ENCODE measurements at regions not wholly inside any gene's neighbourhood (a gene's known extent, or its start where the extent isn't known, plus 50 kb on each side); places are given as distances from the start of the nearest gene placed in this dataset.

- Histone ChIP-seq H3K9me3 (no peaks in the 10 kb centered on the region), H3K27me3 (replicated peaks; ENCODE audit: insufficient read depth) (no peaks in the 10 kb centered on the region), H3K27ac (no peak overlapping the region), H3K36me3 (no peaks in the 10 kb centered on the region), H3K4me3 (no peak overlapping the region), H3K4me1 (ENCODE audit: control insufficient read depth in 1 of 2, low read depth in 2 of 2) (no peaks in the 10 kb centered on the region)
- ATAC-seq (ENCODE audit: insufficient number of reproducible peaks, low FRiP score, low read depth) (no peak), DNase-seq (ENCODE audit: low spot score) (no peak)
- TF ChIP-seq CTCF (IDR thresholded peaks at IDR 0.05), result no peak
Observed at GRCh38 chr18:78692105-78692504, 287.5 kb upstream of the SALL3 start.

DNA sequence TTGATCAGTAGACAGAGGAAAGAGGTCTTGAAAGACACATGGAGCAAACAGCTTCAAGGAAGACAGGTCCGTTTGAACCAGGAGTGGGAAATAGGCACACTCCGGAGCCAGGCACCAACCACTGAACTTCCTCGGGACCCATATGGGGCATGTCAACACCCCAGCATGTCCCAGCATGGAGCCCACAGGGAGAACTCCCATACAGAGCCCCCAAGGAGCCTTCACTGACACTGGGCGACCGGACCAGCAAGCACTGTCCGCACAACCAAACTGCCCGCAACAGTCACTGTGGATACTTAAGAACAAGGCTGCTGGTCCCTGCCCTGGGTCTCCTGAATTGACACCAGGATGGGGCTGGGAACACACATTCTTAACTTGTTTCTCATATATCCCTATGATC lies 286.2 kb upstream of the SALL3 start:
- ATAC-seq (ENCODE audit: insufficient number of reproducible peaks, low FRiP score, low read depth) (no peak), DNase-seq (ENCODE audit: low spot score) (no peak)
- H3K36me3 ChIP-seq, result no peaks in the 10 kb centered on the region

DNA sequence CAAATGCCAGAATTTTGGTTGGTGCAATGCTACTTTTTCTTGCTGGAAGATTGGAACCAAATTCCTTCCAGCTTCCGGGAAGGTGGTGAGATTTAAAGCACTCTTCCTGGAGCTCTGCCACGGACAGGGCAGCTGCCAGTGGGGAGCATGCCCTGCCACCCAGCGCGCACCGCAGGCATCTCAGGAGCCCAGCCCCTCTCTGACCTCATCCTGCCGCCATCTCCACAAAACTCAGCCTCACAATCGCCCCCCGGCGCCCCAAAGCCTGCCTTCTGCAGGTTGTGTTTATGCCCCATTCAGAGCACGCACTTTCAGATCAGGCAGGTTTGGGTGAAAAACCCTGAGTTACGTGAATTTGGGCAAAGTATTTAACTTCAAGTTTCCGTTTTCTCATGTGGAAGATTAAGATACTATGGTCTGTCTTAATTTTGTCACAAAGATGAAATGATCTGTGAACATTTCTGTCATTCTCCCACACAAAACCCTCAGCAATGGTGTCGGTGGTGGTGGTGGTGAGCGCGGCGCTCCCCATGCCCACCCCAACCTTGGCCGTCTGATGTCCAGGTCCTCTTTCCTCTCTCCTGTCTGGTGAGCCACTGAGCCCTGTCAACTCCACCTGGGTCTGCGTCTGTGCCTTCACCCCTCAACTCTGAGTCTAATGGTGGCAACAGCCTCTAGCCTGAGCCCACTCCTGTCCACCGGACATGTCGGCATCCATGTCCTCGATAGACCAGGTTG lies 282.8 kb upstream of the SALL3 start:
- no peaks in the 10 kb centered on the region for H3K36me3 ChIP-seq
- no peak for DNase-seq (ENCODE audit: low spot score)
- H3K9me3 ChIP-seq, result no peaks in the 10 kb centered on the region
- no peak for TF ChIP-seq CTCF (IDR thresholded peaks at IDR 0.05)
- H3K27me3 ChIP-seq (replicated peaks; ENCODE audit: insufficient read depth), result no peaks in the 10 kb centered on the region
- no peak for ATAC-seq (ENCODE audit: insufficient number of reproducible peaks, low FRiP score, low read depth)
- no peak overlapping the region for H3K4me3 ChIP-seq
- no peaks in the 10 kb centered on the region for H3K4me1 ChIP-seq (ENCODE audit: control insufficient read depth in 1 of 2, low read depth in 2 of 2)
- H3K27ac ChIP-seq, result no peak overlapping the region

More for the DNA sequence above, 286.2 kb upstream of the SALL3 start:
- no peak overlapping the region for H3K4me3 ChIP-seq
- TF ChIP-seq CTCF (IDR thresholded peaks at IDR 0.05), result no peak
- no peaks in the 10 kb centered on the region for H3K27me3 ChIP-seq (replicated peaks; ENCODE audit: insufficient read depth)
- H3K9me3 ChIP-seq, result no peaks in the 10 kb centered on the region
- H3K27ac ChIP-seq, result no peak overlapping the region
- no peaks in the 10 kb centered on the region for H3K4me1 ChIP-seq (ENCODE audit: control insufficient read depth in 1 of 2, low read depth in 2 of 2)

DNA sequence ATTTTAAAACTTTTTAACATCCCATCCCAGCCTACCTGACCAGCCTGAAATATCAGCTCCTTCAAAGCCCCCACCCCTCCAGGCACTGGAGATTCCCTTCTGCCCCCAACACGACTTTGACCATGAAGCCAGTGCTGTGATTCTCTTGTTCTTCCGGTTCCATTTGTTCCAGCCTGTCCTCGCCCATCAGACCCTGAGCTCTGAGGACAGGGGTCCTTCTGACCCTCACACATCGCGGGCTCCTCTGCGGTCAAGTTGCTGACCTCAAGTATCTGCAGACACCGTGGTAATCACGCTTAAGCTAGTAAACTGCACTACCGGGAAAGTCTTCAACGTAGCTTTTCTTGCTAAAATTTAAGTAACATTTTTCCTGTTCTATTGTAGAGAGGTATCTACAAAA lies 282.2 kb upstream of the SALL3 start:
- DNase-seq (ENCODE audit: low spot score), result no peak
- H3K4me3 ChIP-seq, result no peak overlapping the region

DNA sequence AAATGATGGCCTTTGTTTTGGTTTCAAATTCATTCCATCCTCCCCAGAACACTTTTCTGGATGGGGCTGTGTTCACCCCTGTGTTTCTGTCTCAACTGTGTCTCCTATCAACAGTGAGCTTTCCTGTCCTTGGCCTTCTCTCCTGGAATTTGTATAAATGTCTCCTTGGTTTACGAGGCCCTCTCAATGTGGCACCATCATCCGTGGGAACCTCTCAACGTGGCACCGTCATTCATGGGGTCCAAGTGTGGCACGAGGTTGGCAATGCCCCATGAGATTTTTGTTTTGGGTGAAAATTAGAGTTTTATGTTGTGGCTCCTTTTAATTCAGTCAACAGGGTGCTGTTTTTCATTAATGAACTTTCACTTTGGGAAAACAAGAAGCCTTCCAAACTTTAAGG lies 280.7 kb upstream of the SALL3 start:
- no peak for DNase-seq (ENCODE audit: low spot score)
- Histone ChIP-seq H3K4me3 (no peak overlapping the region), H3K27ac (no peak overlapping the region), H3K4me1 (ENCODE audit: control insufficient read depth in 1 of 2, low read depth in 2 of 2) (no peaks in the 10 kb centered on the region), H3K36me3 (no peaks in the 10 kb centered on the region), H3K27me3 (replicated peaks; ENCODE audit: insufficient read depth) (no peaks in the 10 kb centered on the region), H3K9me3 (no peaks in the 10 kb centered on the region)
- ATAC-seq (ENCODE audit: insufficient number of reproducible peaks, low FRiP score, low read depth), result no peak
- no peak for TF ChIP-seq CTCF (IDR thresholded peaks at IDR 0.05)

More for the DNA sequence above, 282.2 kb upstream of the SALL3 start:
- Histone ChIP-seq H3K4me1 (ENCODE audit: control insufficient read depth in 1 of 2, low read depth in 2 of 2) (no peaks in the 10 kb centered on the region), H3K36me3 (no peaks in the 10 kb centered on the region), H3K27me3 (replicated peaks; ENCODE audit: insufficient read depth) (no peaks in the 10 kb centered on the region), H3K9me3 (no peaks in the 10 kb centered on the region), H3K27ac (no peak overlapping the region)
- TF ChIP-seq CTCF (IDR thresholded peaks at IDR 0.05), result no peak
- ATAC-seq (ENCODE audit: insufficient number of reproducible peaks, low FRiP score, low read depth), result no peak
